ENCODE measurements at regions not wholly inside any gene's neighbourhood (a gene's known extent, or its start where the extent isn't known, plus 50 kb on each side); places are given as distances from the start of the nearest gene placed in this dataset.

DNA sequence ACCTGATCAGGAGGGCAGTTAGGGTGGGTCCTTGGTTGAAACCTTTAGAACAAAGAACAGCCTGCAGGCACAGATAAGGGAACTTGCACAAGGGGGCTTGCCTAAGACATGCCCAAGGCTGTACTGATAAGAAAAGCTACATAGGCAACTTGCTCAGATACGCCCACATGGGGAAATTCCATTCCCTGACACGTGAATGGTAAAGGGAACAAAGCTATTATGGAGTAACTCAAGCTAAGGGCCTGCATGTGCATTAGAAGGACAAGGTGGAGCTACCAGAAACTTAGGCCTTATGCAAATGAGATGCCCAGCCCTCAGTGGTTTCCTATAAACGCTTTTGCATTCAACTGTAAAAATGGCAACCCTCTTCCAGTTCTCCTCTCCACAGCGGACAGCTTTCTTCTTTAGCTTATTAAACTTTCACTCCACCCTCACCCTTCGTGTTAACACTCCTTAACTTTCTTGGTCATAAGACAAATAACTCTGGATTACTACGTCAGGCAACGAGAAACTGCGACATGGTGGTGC lies 1192.1 kb upstream of the CELF2 start:
- Histone ChIP-seq H3K4me3 (no peak overlapping the region), H3K9me3 (no peaks in the 10 kb centered on the region), H3K27ac (no peak overlapping the region), H3K27me3 (no peaks in the 10 kb centered on the region), H3K36me3 (no peaks in the 10 kb centered on the region), H3K4me1 (no peaks in the 10 kb centered on the region)
- no peak for TF ChIP-seq POLR2A (IDR thresholded peaks at IDR 0.05)
- no peak for TF ChIP-seq CTCF (IDR thresholded peaks at IDR 0.05)
- intact Hi-C loops (cut with DNase I): no loop called here
- no peak for DNase-seq
- 71 to 83% methylated on average over 8 of the region's 8 CpGs for WGBS, 2 donors

DNA sequence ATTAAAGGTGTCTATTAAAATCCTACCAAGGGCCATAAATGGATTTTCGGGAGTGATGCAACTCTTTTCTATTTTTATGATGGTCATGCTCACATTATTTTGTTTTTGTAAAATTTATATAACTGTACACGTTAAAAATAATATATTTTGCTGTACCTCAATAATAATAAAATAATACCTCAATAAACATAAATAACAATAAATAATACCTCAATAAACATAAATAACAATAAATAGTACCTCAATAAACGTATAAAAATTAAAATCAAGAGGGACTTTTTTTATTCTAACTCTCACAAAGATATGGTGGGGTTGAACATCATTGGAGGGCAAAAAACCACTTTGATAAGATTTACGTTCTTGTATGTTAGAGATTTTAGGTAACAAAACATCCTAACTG lies 1189.6 kb upstream of the CELF2 start:
- intact Hi-C loops (cut with DNase I): no loop called here
- no peaks in the 10 kb centered on the region for H3K9me3 ChIP-seq
- no peak overlapping the region for H3K27ac ChIP-seq
- H3K4me1 ChIP-seq: no peaks in the 10 kb centered on the region
- no peaks in the 10 kb centered on the region for H3K36me3 ChIP-seq
- WGBS, 2 donors: 72 to 73% methylated on average over 4 of the region's 4 CpGs
- no peak for DNase-seq
- TF ChIP-seq CTCF (IDR thresholded peaks at IDR 0.05) (no peak), POLR2A (IDR thresholded peaks at IDR 0.05) (no peak)
- H3K27me3 ChIP-seq: no peaks in the 10 kb centered on the region
- no peak overlapping the region for H3K4me3 ChIP-seq

GRCh38 chr10:9833942-9834341 lies 1183.7 kb upstream of the CELF2 start:
- H3K36me3 ChIP-seq: no peaks in the 10 kb centered on the region
- peaks cover 0 to 8% (median 0%) of the 10 kb centered on the region in 3 donors for H3K4me1 ChIP-seq
- TF ChIP-seq POLR2A (IDR thresholded peaks at IDR 0.05) (no peak), CTCF (IDR thresholded peaks at IDR 0.05) (no peak)
- DNase-seq: no peak
- no peak overlapping the region for H3K27ac ChIP-seq
- H3K9me3 ChIP-seq: peaks cover 0 to 9% (median 0%) of the 10 kb centered on the region in 3 donors
- H3K4me3 ChIP-seq: no peak overlapping the region
- WGBS, 2 donors: 20 to 21% methylated on average over 3 of the region's 3 CpGs
- intact Hi-C loops (cut with DNase I): no loop called here
- no peaks in the 10 kb centered on the region for H3K27me3 ChIP-seq

DNA sequence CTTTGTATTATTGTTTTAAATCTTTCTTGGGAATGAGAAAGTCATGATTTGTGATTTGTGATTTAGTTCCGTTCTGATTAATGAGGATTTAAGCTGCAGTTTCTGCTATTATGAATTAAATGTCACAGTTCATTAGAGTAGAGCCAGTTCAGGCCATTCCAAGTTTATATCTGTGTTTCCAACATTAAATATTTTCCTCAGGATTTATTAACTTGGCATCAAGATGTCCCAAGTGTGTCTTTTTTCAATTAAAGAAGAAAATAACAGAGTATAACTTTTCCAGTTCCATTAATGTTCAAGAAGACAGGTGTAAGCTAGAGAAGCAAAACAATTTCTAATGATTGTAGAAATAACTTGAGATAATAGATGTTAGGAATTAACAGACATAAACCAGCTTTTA lies 1183.2 kb upstream of the CELF2 start:
- no peaks in the 10 kb centered on the region for H3K27me3 ChIP-seq
- TF ChIP-seq POLR2A (IDR thresholded peaks at IDR 0.05) (no peak), CTCF (IDR thresholded peaks at IDR 0.05) (no peak)
- H3K4me3 ChIP-seq: no peak overlapping the region
- peaks cover 0 to 14% (median 0%) of the 10 kb centered on the region in 3 donors for H3K9me3 ChIP-seq
- H3K27ac ChIP-seq: no peak overlapping the region
- DNase-seq: no peak
- WGBS, 2 donors: 19 to 27% methylated on average over 1 of the region's 1 CpG
- intact Hi-C loops (cut with DNase I): no loop called here
- peaks cover 0 to 8% (median 0%) of the 10 kb centered on the region in 3 donors for H3K4me1 ChIP-seq
- no peaks in the 10 kb centered on the region for H3K36me3 ChIP-seq

- Histone ChIP-seq H3K27me3 (no peaks in the 10 kb centered on the region), H3K36me3 (no peaks in the 10 kb centered on the region), H3K27ac (no peak overlapping the region), H3K9me3 (no peaks in the 10 kb centered on the region), H3K4me3 (no peak overlapping the region), H3K4me1 (no peaks in the 10 kb centered on the region)
- intact Hi-C loops (cut with DNase I): no loop called here
- no peak for TF ChIP-seq CTCF (IDR thresholded peaks at IDR 0.05)
- TF ChIP-seq POLR2A (IDR thresholded peaks at IDR 0.05): no peak
- DNase-seq: no peak
Measured at GRCh38 chr10:9845075-9845474, 1172.6 kb upstream of the CELF2 start.

Data from esophagus squamous epithelium (tissue), 5 donors.